HG03460 (cell line): ENCODE measurements at regions not wholly inside any gene's neighbourhood (a gene's known extent, or its start where the extent isn't known, plus 50 kb on each side); places are given as distances from the start of the nearest gene placed in this dataset.
A peak's percentile ranks its signal among the peaks of the same experiment; 100 is the strongest.
"Not testable (repeated sequence)": the region's sequence is repeated elsewhere in the genome, so short reads cannot be mapped to it uniquely, and the experiment has no call there.

Source experiments
- ATAC-seq: cut with Tn5 transposase; IDR thresholded peaks from one replicate; pipeline ENCODE4 v1.9.1; 2021; ENCODE audit not compliant: unreplicated experiment

DNA sequence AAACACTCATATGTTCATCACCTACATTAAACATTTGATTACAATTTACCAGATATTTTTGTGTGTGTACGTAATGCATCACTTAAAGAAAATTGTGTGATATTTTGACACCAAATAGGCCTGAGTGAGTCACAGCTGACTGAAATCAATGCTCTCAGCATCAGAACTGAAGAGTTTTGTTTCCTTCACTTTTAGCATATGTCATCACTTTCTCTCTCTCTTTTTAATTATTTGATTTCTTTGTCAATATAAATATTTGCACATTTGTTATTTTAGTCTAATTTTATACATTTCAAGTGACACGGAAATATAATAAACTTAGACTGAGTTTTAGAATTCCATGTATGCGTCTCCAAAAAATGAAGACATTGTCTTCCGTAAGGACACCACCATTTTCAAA, 545.3 kb downstream of the PTPRC start:
- ATAC-seq, result no peak

DNA sequence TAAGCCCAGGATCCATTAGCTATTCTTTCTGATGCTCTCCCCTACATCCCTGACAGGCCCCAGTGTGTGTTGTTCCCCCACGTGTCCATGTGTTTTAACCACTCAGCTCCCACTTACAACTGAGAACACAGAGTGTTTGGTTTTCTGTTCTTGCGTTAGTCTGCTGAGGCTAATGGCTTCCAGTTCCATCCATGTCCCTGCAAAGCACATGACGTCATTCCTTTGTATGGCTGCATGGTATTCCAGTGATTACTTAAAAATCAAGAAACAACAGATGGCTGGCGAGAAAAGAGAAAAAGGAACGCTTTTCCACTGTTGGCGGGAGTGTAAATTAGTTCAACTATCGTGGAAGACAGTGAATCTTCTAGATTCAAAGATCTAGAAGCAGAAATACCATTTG, 556.0 kb downstream of the PTPRC start:
- ATAC-seq, result no peak

DNA sequence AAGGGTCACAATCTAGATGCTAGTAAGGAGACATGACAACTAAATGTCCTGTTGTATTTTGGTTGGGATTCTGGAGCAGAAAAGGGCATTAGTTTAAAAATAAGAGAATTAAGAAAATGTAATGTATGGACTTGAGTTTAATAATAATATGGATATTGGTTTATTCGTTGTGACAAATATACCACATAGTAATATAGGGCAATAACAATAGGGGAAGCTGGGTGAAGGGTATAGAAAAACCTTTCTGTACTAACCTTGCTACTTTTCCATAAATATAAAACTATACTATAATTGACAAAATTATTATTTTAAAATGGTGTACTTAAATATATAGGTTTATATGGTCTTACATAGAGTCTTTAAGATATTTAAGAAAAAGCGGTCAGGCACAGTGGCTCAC, 558.9 kb downstream of the PTPRC start:
- no peak for ATAC-seq

DNA sequence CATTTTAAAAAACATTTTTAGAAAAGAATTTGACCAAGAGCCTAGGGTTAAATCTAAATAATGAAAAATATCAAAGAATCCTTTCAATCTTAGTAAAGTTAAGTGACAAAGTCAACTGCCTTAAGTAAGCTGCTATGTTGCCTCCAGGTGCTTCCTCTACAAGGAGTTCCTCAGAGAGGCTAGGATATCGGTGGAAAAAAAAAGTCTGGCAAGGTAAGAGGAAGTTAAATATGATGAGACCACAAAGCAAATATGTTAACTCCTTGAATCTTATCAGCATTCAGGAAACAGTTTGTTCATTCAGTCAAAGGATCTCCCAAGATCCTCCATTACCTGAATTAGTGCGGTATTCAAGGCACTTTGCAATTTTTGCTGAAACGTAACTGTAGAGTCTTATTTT, 563.5 kb downstream of the PTPRC start:
- ATAC-seq, result no peak

DNA sequence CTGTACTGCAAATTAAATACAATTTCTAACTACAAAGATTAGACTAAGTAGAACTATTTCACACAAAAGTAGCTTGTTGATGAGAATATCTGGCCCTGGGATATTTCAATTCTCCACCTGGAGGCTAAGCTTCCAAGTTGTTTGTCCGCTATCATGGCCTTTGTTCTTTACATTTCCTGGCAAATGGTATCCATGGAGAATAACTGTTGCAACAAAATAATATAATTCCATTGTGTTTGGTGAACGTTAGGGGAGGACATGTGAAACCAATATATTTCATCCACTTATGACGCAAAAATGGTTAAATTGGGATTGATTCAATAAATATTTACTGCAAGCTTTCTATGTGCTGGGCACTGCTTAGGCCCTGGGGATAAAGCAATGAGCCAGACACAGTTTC, 565.4 kb downstream of the PTPRC start:
- no peak for ATAC-seq

DNA sequence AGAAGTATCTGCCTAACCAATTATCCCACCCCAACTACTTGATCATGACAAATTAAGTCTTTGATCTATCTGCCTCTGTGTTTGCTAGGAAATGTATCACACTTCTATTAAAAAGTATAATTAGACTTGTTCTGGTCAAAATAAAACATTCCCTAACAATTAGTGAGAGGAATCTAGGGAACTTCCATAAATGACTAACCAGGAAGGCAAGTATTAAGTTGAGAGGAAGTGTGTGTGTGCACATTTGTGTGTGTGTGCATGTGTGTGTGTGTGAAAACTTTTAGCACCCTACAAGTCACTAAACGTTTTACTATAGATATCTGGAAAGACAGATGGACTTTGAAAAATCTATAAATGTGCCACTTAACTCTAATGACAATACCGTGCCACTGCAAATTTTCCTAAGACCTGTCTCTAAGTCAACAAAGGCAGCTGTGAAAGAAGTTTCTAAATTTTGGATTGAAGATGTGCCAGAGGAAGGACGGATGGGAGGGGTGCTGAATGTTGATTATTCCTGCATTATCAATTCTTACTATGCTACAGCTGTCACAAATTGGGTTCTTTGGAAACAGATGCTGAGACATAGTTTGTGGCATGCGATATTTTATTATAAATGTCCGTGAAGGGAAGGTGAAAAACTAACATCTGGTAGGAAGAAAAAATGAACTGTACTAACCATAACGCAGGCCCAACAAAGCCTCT, 567.1 kb downstream of the PTPRC start:
- ATAC-seq, result no peak

DNA sequence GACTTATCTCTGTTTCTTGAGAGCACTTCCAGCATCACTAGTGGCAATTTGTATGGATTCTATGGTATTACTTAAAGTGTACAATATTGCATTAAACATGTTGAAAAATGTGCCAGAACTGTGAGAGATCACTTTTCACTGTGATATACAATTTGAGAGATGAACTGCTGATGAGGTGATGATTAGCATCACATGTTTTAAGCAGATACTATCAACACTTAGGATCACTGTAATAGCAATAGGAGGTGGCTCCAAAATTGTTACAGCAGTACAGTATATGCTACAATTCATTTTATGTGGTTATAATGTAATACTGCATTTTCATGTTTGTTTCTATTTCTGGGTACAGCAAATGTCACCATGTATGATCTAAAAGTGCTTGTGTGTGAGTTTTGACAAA, 570.0 kb downstream of the PTPRC start:
- ATAC-seq, result no peak

DNA sequence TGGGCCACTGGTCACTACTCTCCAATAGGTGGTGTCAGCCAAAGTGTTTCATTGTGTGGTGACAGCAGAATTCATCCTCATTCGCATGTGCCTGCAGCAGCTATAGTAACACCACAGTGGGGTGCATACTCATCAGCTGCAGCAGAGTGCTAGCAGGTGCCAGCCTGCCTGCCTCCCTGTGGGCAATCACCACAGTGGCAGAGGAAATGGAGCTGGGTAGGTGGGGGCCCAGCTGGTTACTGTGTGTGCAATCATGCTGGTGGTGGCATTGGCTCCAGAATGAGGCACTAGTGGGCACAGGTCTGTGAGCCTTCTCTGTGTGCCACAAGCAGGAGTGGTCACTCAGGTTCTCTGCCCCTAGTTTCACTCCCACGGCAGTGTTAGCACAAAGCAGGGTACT, 579.2 kb downstream of the PTPRC start:
- ATAC-seq, result no peak

DNA sequence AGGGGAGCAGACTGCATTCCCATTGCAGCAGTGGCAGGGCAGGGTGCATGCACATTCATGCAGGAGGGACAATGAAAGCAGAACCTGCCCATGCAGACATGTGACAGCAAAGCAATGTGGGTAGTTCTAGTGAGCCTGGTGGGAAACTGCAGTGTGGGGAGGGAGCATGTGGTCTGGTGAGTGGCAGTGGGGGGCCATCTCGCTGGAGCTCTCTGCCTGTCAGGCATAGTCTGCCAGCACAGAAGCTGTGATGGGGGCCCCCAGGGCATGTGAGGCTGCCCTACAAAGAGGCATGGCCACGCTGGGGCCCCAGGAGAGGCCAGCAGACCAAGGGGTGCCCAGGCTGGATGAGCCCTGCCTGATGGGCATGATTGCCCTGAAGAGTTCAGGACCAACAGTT, 579.7 kb downstream of the PTPRC start:
- no peak for ATAC-seq

DNA sequence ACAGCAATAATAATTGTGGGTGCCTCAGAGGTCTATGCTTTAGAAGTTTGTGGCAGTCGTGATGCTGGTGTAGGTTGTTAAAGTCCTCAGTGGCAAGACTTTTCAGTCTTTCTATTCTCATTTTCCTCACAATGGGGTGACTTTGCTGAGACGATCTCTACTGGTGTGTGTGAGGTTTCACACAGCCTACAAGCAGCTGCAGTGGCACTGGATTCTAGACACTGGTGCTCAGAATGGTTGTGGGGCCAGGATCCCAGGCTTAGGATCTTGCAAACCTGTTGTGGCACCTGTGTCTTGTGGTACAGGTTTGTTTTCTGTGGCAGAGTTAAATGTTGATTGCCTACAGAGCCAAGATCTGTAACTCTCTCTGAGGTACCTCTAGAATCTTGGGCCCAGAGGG, 581.2 kb downstream of the PTPRC start:
- ATAC-seq, result no peak

DNA sequence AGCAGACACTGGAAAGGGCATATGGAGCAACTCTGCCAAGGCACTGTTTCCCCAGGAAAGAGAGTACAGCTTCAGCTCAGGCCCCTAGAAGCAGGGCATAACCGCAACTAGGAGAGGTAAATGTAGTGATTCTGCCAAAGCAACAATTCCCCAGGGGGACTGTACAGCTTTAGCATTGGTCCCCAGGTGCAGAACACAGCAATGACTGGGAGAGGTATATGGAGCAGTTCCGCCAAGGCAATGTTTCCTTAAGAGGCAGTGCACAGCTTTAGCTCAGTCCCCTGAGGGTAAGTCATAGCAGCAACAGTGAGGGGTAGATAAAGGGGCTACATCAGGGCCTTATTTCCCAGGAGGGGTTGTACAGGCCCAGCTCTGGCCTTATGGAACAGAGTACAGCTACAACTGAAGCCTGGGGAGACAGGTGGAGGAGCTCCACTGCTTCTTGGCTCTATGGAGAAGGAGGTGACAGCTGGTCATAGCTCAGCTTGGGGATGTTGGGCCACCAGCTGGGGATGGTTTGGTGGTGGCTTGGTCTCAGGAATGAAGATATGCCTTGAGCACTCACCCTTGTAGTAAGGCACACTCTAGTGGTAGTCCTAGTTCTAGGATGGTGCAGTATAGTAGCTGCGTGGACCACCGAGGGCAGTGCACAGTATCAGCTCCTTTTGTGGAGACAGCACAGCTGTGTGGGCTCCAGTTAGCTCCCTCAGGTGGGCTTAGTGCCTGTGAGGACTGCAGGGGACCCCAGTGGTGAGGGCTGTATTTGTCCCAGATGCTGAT, 582.7 kb downstream of the PTPRC start:
- no peak for ATAC-seq

DNA sequence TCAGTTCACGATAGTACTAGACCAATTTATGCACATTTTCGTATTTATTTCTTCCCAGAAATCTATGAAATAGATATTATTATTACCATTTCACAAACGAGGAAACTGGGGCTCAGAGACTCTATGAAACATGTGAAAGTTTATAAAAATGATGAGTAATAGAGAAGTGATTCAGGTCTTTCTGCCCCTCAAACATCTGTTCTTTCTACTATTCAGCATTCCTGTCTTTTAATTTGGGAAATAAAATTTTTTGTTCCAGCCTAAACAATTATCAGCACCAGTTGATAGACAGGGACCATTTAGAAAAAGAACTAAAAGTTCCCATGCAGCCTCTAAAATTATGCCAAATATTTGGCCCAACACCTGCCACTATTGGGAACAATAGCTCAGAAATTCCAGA, 585.1 kb downstream of the PTPRC start:
- ATAC-seq, result no peak

DNA sequence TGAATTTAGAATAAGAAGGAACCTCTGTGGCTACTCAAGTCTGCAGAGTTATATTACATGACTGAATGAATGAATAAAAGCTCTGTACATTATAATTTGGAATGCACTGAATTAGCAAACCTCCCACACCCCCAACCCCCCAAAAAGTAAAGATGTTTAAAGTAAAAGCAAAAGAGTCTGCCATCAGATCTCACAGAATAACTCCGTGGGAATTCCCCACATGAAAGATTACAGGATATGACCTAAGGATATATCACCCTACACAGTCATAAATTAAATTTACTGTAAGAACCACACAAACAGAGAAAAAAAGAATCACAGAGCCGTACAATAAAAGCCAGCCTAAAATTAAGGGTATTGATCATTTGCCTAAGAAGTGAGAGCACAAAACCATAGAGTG, 587.3 kb downstream of the PTPRC start:
- ATAC-seq, result peak; percentile 52

DNA sequence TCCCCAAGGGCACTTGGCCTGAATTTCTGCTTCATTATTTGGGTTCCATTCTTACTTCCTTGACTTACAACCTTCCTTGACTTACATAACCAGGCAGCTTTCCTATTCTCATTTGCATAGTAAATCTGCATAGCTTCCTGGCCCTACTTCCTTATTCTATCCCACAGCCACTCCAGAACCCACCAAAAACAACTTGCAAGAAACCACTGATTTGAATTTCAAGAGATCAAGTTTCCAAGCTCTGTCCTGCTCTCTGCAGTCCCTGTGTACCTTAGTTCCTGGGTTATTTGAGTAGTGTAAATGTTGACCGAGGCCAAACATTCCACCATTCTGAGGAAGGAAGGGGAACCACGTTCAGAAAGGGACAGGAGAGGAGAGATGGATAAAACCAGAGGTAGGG, 603.3 kb downstream of the PTPRC start:
- no peak for ATAC-seq

DNA sequence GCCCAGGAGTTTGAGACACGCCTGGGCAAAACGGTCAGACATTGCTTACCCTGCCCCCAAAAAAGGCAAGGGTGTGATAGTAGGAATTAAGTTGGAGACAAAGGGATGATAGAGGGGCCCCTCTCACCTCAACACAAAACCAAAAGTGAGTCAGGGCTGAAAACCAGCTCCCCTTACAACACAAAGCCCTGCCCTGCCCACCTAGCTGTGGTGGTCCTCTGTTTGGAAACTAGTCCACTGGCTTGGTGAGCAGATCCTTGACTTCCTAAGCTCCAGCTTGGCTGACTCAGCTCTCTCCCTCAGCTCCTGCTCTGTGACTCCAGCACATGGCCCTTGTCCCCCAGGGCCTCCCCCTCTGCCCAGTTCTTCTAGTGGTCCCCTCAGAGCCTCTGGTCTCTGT, 603.8 kb downstream of the PTPRC start:
- ATAC-seq, result no peak

DNA sequence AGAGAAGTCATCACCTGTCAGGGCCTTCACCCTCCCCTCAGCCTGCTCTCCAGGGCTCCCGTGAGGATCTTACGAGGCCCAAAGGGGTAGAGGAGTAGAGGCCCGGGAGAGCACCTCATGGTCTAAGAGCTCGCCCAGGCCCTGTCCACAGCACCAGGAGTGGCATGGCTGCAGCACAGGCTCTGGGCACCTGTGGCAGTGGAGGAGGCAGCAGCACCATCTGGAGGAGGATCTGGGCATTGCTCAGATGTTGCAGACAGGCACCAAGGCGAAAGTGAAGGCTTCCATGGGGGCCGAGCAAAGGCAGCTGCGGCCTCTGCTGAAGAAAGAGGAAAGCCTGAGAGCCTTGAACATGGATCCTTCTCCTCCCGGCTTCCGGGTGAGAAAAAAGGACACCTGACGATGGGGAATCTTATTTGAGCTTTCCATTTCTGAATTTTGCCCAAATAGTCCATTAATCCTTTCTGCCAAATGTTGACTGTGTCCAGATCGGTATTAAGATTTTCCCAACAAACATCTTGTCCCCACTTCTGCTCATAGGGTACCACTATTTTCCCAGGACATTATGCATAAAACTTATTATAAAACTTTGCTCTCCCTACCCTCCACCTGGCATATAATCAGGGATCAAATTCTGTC, 604.7 kb downstream of the PTPRC start:
- peak; percentile 98 for ATAC-seq

DNA sequence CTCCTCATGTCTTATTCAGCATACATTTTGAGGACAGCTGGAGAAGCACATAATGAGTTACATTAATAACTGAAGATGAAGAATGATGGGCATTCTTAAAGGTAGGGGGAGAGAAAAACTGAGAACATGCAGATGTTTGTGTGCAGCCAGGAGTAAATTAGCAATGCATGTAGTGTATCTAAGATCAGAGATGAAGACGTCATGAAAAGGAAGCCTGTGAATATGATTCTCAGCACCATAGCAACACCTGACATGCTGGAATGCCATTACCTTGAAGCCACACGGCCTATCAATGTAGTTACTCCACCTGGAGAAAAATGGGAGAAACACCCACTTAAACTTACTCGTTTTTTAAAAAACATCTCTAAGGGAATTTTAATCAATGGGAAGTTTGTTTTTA, 607.1 kb downstream of the PTPRC start:
- no peak for ATAC-seq

DNA sequence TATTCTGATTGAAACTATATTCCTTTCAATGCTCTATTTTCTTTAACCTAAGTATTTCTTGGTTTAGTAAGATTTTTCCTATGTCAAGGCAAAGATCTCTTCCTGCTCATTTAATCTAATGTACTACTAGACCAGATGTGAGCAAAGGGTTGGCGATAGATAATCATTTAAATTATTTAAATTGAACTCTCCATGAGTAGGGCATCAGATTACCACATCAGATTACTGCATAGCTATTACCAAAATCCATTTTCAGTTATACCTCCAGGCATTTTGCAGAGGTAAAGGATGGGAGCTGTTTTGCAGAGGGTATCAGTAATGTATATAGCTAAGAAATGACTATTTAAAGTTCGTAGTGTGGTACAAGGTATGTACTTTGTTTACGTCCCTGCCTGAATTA, 607.9 kb downstream of the PTPRC start:
- no peak for ATAC-seq

DNA sequence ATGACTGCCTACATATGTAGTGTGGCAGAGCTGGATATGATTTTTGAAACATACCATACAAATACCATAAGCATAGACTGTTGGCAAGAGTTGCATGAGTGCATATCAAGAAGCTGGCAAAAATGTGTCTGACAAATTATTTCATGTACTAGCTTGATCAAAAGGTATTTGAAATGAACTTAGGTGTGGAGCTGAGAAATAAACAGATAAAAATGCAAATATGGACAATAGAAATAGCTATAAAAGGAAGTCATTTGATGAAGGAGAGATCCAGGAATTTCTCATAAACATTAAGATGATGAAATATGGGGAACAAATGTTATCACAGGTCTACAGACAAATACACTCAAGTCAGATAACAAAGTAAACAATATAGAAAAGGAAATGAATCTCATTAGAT, 609.1 kb downstream of the PTPRC start:
- no peak for ATAC-seq

DNA sequence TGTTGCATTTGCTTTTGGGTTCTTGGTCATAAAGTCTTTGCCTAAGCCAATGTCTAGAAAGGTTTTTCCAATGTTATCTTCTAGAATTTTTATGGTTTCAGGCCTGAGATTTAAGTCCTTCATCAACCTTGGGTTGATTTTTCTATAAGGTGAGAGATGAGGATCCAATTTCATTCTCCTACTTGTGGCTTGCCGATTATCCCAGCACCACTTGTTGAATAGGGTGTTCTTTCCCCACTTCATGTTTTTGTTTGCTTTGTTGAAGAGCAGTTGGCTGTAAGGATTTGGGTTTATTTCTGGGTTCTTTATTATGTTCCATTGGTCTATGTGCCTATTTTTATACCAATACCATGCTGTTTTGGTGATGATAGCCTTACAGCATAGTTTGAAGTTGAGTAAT, 615.2 kb downstream of the PTPRC start:
- not testable (repeated sequence) for ATAC-seq

DNA sequence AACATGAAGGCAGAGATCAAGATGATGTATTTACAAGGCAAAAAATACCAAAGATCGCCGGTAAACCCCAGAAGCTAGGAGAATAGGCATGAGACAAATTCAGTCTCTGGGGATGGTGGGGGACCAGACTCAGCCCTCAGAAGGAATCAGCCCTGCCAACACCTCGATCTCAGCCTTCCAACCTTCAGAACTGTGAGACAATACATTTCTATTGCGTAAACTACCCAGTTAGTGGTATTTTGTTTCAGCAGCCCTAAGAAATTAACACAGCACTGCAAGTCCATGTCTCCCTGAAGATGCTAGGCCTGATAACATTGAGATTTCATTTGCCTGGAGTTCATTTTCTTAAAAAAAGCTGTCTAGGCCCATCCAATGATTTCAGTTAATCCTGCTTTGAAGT, 622.5 kb downstream of the PTPRC start:
- ATAC-seq, result no peak

DNA sequence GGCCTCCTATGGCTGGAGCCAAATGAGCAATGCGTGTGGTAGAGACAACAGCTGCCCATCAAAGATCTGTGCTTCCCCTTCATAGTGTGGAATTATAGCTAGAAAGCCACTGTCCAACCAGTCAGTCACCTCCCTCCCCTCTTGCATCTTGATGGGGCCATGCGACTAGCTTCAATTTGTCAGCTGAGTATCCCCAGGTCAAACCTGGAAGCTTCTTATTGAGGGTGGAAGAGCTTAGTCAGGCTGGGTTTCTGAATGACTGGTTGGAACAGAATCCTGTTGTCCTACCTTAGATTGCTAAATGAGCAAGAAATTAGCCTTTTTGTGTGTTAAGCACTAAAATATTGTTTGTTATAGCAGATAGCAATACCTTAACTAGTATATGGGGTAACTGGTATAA, 625.4 kb downstream of the PTPRC start:
- ATAC-seq, result no peak
